ENCODE measurements at regions not wholly inside any gene's neighbourhood (a gene's known extent, or its start where the extent isn't known, plus 50 kb on each side); places are given as distances from the start of the nearest gene placed in this dataset.
A peak's percentile ranks its signal among the peaks of the same experiment; 100 is the strongest.

DNA sequence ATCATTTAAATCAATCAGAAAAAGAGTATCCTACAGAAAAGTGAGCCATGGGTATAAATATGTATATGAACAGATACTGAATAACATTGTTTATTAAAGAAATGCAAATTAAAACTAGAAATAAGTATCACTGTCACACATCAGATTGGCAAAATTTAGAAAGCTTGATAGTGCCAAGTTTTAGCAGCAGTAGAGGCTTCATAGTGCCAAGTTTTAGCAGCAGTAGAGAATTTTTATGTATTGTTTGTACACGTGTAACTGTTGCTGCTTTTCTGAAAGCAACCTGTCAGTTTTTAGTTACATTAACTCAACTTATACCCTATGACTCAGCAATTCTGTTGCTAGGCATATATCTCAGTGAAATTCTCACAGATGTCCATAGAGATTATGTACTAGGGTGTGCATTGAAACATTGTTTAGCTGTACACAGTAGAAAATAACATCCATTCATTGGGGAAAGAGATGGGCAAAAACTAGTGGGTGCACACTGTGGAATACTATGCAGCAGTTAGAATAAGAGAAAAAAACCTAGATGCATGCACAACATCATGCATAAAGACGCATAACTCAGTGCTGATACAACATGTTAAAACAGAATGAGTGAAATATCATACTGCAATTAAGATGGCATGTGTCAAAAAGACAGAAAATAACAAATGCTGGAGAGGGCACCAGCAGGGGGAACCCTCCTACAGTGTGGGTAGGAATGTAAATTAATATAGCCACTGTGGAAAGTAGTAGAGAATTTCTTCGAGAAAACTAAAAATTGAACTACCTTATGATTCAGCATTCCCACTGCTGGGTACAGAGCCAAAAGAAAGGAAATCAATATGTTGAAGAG, 294.5 kb upstream of the NT5C1B start:
- Mint-ChIP-seq H3K4me3 (ENCODE audit: unreplicated experiment) (no peak overlapping the region), H3K4me1 (ENCODE audit: low read depth) (no peaks in the 10 kb centered on the region), H3K27me3 (ENCODE audit: low read depth) (no peaks in the 10 kb centered on the region), H3K36me3 (ENCODE audit: low read depth) (no peaks in the 10 kb centered on the region), H3K9me3 (ENCODE audit: low read depth) (no peaks in the 10 kb centered on the region), H3K27ac (ENCODE audit: unreplicated experiment) (no peak overlapping the region)
- DNase-seq (ENCODE audit: low spot score): no peak
- TF ChIP-seq, protein P1, sequence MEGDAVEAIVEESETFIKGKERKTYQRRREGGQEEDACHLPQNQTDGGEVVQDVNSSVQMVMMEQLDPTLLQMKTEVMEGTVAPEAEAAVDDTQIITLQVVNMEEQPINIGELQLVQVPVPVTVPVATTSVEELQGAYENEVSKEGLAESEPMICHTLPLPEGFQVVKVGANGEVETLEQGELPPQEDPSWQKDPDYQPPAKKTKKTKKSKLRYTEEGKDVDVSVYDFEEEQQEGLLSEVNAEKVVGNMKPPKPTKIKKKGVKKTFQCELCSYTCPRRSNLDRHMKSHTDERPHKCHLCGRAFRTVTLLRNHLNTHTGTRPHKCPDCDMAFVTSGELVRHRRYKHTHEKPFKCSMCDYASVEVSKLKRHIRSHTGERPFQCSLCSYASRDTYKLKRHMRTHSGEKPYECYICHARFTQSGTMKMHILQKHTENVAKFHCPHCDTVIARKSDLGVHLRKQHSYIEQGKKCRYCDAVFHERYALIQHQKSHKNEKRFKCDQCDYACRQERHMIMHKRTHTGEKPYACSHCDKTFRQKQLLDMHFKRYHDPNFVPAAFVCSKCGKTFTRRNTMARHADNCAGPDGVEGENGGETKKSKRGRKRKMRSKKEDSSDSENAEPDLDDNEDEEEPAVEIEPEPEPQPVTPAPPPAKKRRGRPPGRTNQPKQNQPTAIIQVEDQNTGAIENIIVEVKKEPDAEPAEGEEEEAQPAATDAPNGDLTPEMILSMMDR (IDR thresholded peaks at IDR 0.05): peak; percentile 73

GRCh38 chr2:18871430-18871829, 282.1 kb upstream of the NT5C1B start:
- H3K4me3 Mint-ChIP-seq (ENCODE audit: unreplicated experiment): no peak overlapping the region
- H3K9me3 Mint-ChIP-seq (ENCODE audit: low read depth): no peaks in the 10 kb centered on the region
- H3K27ac Mint-ChIP-seq (ENCODE audit: unreplicated experiment): no peak overlapping the region
- no peaks in the 10 kb centered on the region for H3K4me1 Mint-ChIP-seq (ENCODE audit: low read depth)
- TF ChIP-seq, protein P1 (IDR thresholded peaks at IDR 0.05): no peak
- no peaks in the 10 kb centered on the region for H3K36me3 Mint-ChIP-seq (ENCODE audit: low read depth)
- DNase-seq (ENCODE audit: low spot score): no peak
- no peaks in the 10 kb centered on the region for H3K27me3 Mint-ChIP-seq (ENCODE audit: low read depth)

DNA sequence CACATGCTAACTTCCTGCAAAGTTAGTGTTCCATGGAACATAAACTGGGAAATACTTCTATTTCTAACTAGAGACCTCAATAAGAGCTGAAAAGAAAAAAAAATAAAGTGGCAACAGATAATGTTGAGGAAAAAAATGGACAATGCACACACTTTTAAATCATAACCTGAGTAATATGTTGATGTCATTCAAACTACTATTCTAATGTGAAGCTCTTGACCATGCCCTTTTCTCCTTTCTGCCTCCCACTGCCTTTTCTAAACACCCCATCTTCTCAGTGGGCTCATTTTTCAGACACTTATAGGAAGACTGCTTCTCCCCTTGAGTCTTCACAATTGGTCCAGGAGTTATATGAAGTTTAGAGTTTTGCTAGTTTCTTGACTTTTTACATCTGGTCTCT, 280.9 kb upstream of the NT5C1B start:
- Mint-ChIP-seq H3K27ac (ENCODE audit: unreplicated experiment) (no peak overlapping the region), H3K4me1 (ENCODE audit: low read depth) (no peaks in the 10 kb centered on the region), H3K27me3 (ENCODE audit: low read depth) (no peaks in the 10 kb centered on the region), H3K9me3 (ENCODE audit: low read depth) (no peaks in the 10 kb centered on the region), H3K36me3 (ENCODE audit: low read depth) (no peaks in the 10 kb centered on the region), H3K4me3 (ENCODE audit: unreplicated experiment) (no peak overlapping the region)
- TF ChIP-seq, protein P1 (IDR thresholded peaks at IDR 0.05): no peak
- no peak for DNase-seq (ENCODE audit: low spot score)

GRCh38 chr2:18861951-18862350, 272.6 kb upstream of the NT5C1B start:
- Mint-ChIP-seq H3K27me3 (ENCODE audit: low read depth) (no peaks in the 10 kb centered on the region), H3K4me1 (ENCODE audit: low read depth) (no peaks in the 10 kb centered on the region), H3K27ac (ENCODE audit: unreplicated experiment) (no peak overlapping the region), H3K36me3 (ENCODE audit: low read depth) (peaks cover 1% of the 10 kb centered on the region), H3K9me3 (ENCODE audit: low read depth) (peaks cover 10% of the 10 kb centered on the region), H3K4me3 (ENCODE audit: unreplicated experiment) (no peak overlapping the region)
- DNase-seq (ENCODE audit: low spot score): no peak
- TF ChIP-seq, protein P1 (IDR thresholded peaks at IDR 0.05): no peak

DNA sequence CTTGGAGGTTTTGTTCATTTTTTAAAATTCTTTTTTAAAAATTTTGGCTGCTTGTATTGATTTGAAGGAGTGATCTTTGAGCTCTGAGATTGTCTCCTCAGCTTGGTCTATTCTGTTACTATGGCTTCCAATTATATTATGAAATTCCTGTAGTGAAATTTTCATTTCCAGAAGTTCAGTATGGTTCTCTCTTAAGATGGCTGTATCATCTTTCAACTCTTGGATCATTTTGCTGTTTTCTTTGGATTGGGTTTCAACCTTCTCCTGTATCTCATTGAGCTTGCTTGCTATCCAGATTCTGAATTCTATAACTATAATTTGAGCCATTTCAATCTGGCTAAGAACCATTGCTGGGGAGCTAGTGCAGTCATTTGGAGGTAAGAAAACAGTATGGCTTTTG, 270.8 kb upstream of the NT5C1B start:
- TF ChIP-seq, protein P1 (IDR thresholded peaks at IDR 0.05): no peak
- H3K4me3 Mint-ChIP-seq (ENCODE audit: unreplicated experiment): no peak overlapping the region
- H3K36me3 Mint-ChIP-seq (ENCODE audit: low read depth): peaks cover 1% of the 10 kb centered on the region
- no peak overlapping the region for H3K27ac Mint-ChIP-seq (ENCODE audit: unreplicated experiment)
- no peaks in the 10 kb centered on the region for H3K4me1 Mint-ChIP-seq (ENCODE audit: low read depth)
- no peak for DNase-seq (ENCODE audit: low spot score)
- peaks cover 11% of the 10 kb centered on the region for H3K9me3 Mint-ChIP-seq (ENCODE audit: low read depth)
- no peaks in the 10 kb centered on the region for H3K27me3 Mint-ChIP-seq (ENCODE audit: low read depth)
